OCI-LY7 (cell line): ENCODE measurements at regions not wholly inside any gene's neighbourhood (a gene's known extent, or its start where the extent isn't known, plus 50 kb on each side); places are given as distances from the start of the nearest gene placed in this dataset.

Experiments
- EZH2phosphoT487 ChIP-seq: fragments of 200-600 bp; sonication (generic); IDR thresholded peaks from 2 replicates; pipeline ENCODE4 v1.6.1; 2018; ENCODE audit warnings: low read depth, borderline replicate concordance, mild to moderate bottlenecking, mixed run types, antibody characterized with exemption, low read length, moderate library complexity, mixed read lengths
- TF ChIP-seq, protein P1 (sequence below): fragments of 200-600 bp; sonication (generic); conservative IDR thresholded peaks from 2 replicates; pipeline ENCODE4 v1.5.1; 2014; ENCODE audit warnings: mild to moderate bottlenecking, antibody characterized with exemption, low read length, moderate library complexity, mixed read lengths

- TF ChIP-seq, protein P1, sequence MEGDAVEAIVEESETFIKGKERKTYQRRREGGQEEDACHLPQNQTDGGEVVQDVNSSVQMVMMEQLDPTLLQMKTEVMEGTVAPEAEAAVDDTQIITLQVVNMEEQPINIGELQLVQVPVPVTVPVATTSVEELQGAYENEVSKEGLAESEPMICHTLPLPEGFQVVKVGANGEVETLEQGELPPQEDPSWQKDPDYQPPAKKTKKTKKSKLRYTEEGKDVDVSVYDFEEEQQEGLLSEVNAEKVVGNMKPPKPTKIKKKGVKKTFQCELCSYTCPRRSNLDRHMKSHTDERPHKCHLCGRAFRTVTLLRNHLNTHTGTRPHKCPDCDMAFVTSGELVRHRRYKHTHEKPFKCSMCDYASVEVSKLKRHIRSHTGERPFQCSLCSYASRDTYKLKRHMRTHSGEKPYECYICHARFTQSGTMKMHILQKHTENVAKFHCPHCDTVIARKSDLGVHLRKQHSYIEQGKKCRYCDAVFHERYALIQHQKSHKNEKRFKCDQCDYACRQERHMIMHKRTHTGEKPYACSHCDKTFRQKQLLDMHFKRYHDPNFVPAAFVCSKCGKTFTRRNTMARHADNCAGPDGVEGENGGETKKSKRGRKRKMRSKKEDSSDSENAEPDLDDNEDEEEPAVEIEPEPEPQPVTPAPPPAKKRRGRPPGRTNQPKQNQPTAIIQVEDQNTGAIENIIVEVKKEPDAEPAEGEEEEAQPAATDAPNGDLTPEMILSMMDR = peak; percentile 91
- no peak for TF ChIP-seq EZH2phosphoT487
These were observed 133.4 kb downstream of the INSIG2 start for GRCh38 chr2:118221536-118222272.
